ENCODE measurements at regions not wholly inside any gene's neighbourhood (a gene's known extent, or its start where the extent isn't known, plus 50 kb on each side); places are given as distances from the start of the nearest gene placed in this dataset.

DNA sequence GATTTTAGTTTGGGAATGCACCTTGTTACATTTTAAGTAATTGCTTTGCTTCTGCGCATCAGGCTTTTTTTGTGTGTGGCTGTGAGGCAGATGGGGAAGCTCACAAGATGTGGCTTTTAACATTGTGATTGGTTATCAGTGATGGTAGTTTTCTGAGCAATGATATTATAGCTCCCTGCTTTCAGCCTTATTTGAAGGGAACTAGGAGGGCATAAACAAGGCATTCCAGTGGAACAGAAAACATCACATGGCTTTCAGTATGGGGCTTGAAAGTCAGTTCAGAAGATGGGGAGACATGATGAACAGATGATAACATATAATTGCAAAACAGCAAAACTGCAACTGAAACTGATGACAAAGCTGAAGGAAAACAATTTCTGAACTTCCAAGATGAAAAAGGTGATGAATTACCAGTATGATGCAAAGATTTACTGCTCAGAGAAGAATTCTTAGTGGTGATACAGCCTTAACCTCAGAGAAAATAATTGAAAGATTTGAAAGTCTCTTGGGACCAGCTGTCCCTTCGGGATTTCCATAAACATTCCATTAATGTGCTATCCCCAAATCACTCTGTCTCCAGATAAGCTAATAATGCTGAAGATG lies 439.7 kb downstream of the RND3 start:
- H3K27me3 Mint-ChIP-seq (ENCODE audit: unreplicated experiment) = no peaks in the 10 kb centered on the region
- no TSS peak for BruUV-seq (replicated peaks)
- H3K27ac Mint-ChIP-seq (ENCODE audit: unreplicated experiment) = no peak overlapping the region
- no peak overlapping the region for H3K4me3 Mint-ChIP-seq (ENCODE audit: low read depth, unreplicated experiment)
- TF ChIP-seq, protein P1, sequence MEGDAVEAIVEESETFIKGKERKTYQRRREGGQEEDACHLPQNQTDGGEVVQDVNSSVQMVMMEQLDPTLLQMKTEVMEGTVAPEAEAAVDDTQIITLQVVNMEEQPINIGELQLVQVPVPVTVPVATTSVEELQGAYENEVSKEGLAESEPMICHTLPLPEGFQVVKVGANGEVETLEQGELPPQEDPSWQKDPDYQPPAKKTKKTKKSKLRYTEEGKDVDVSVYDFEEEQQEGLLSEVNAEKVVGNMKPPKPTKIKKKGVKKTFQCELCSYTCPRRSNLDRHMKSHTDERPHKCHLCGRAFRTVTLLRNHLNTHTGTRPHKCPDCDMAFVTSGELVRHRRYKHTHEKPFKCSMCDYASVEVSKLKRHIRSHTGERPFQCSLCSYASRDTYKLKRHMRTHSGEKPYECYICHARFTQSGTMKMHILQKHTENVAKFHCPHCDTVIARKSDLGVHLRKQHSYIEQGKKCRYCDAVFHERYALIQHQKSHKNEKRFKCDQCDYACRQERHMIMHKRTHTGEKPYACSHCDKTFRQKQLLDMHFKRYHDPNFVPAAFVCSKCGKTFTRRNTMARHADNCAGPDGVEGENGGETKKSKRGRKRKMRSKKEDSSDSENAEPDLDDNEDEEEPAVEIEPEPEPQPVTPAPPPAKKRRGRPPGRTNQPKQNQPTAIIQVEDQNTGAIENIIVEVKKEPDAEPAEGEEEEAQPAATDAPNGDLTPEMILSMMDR (IDR thresholded peaks at IDR 0.05; ENCODE audit: unreplicated experiment) = no peak
- no peaks in the 10 kb centered on the region for H3K9me3 Mint-ChIP-seq (ENCODE audit: low read depth, unreplicated experiment)
- DNase-seq = no peak
- no peaks in the 10 kb centered on the region for H3K36me3 Mint-ChIP-seq (ENCODE audit: insufficient read depth, unreplicated experiment)
- peaks cover 5% of the 10 kb centered on the region for H3K4me1 Mint-ChIP-seq (ENCODE audit: low read depth, unreplicated experiment)
- intact Hi-C loops (cut with micrococcal nuclease; ENCODE audit: unreplicated experiment) = no loop called here
- CTCF ChIA-PET = interaction anchor here (0.8 to 1.0 kb wide), 2 partner anchors 13 to 449 kb away, joined by 3 to 4 read pairs; no protein-coding TSS in a partner anchor

DNA sequence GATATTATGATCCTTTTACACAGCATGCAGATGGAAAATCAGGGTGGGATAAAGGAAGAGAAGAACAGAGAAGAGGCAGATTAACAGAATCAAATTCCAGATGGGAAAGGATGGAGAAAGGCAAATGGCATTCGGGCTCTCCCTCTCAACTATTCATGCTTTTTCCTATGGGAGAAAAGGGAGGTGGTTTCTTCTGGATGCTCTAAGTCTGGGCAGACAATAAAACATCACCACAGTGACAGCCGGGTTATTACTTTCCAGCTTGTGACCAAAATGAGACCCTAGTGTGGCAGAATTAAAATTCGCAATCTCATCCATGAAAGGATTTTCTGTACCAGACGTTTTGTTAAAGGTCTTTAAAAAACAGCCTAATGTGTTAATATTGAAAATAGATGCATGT lies 440.7 kb downstream of the RND3 start:
- Mint-ChIP-seq H3K4me3 (ENCODE audit: low read depth, unreplicated experiment) (no peak overlapping the region), H3K36me3 (ENCODE audit: insufficient read depth, unreplicated experiment) (no peaks in the 10 kb centered on the region), H3K27me3 (ENCODE audit: unreplicated experiment) (no peaks in the 10 kb centered on the region), H3K9me3 (ENCODE audit: low read depth, unreplicated experiment) (no peaks in the 10 kb centered on the region), H3K4me1 (ENCODE audit: low read depth, unreplicated experiment) (peaks cover 5% of the 10 kb centered on the region), H3K27ac (ENCODE audit: unreplicated experiment) (no peak overlapping the region)
- TF ChIP-seq, protein P1 (IDR thresholded peaks at IDR 0.05; ENCODE audit: unreplicated experiment) = no peak
- CTCF ChIA-PET = no interaction called here
- no TSS peak for BruUV-seq (replicated peaks)
- DNase-seq = no peak
- intact Hi-C loops (cut with micrococcal nuclease; ENCODE audit: unreplicated experiment) = no loop called here

DNA sequence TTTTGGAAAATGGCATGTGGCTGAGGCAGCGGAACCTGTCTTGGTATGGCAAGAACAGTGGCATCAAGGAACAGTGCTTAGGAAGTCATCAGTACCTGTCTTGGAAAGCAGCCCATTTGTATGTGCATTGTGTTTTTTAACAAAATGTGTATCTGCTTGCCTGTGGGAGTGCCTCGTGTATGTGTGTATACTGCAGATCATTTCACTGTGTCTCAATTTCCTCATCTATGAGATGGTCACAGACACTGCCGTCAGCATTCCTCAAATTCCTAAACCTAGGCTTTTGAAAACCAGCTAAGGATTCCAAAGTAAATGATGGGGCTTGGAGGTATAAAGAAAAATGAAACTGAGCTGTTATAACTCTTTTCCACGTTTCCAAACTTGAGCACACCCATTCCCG lies 441.3 kb downstream of the RND3 start:
- Mint-ChIP-seq H3K27me3 (ENCODE audit: unreplicated experiment) (no peaks in the 10 kb centered on the region), H3K4me1 (ENCODE audit: low read depth, unreplicated experiment) (peaks cover 5% of the 10 kb centered on the region), H3K36me3 (ENCODE audit: insufficient read depth, unreplicated experiment) (no peaks in the 10 kb centered on the region), H3K9me3 (ENCODE audit: low read depth, unreplicated experiment) (no peaks in the 10 kb centered on the region), H3K4me3 (ENCODE audit: low read depth, unreplicated experiment) (no peak overlapping the region), H3K27ac (ENCODE audit: unreplicated experiment) (no peak overlapping the region)
- DNase-seq = no peak
- BruUV-seq (replicated peaks) = no TSS peak
- TF ChIP-seq, protein P1 (IDR thresholded peaks at IDR 0.05; ENCODE audit: unreplicated experiment) = no peak
- CTCF ChIA-PET = no interaction called here
- intact Hi-C loops (cut with micrococcal nuclease; ENCODE audit: unreplicated experiment) = no loop called here

DNA sequence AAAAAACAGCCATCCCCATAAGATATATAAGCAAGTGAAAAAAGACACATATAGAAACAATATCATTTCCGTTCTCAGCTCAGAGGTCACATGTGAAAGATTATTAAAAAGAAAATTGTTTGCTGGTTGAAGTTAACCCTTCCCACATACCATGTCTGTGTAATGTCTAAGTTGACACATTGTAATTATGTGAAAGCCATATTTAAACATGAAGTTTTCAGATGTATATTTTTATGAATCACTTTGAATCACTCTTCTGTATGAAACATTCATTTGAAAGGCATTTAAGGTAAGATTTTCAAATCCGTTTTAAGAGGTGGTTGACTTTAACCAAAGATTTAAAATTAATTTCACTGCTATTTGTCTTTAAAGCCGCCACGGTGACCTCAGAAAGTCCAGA lies 441.9 kb downstream of the RND3 start:
- Mint-ChIP-seq H3K4me1 (ENCODE audit: low read depth, unreplicated experiment) (peaks cover 5% of the 10 kb centered on the region), H3K4me3 (ENCODE audit: low read depth, unreplicated experiment) (no peak overlapping the region), H3K9me3 (ENCODE audit: low read depth, unreplicated experiment) (no peaks in the 10 kb centered on the region), H3K27me3 (ENCODE audit: unreplicated experiment) (no peaks in the 10 kb centered on the region), H3K36me3 (ENCODE audit: insufficient read depth, unreplicated experiment) (no peaks in the 10 kb centered on the region), H3K27ac (ENCODE audit: unreplicated experiment) (no peak overlapping the region)
- TF ChIP-seq, protein P1 (IDR thresholded peaks at IDR 0.05; ENCODE audit: unreplicated experiment) = no peak
- BruUV-seq (replicated peaks) = no TSS peak
- CTCF ChIA-PET = no interaction called here
- intact Hi-C loops (cut with micrococcal nuclease; ENCODE audit: unreplicated experiment) = no loop called here
- DNase-seq = no peak

Data from Calu3 (cell line).